ENCODE measurements at regions not wholly inside any gene's neighbourhood (a gene's known extent, or its start where the extent isn't known, plus 50 kb on each side); places are given as distances from the start of the nearest gene placed in this dataset.

GRCh38 chr12:127963933-127964332 is 303.0 kb upstream of the TMEM132C start:
- TF ChIP-seq, protein P1, sequence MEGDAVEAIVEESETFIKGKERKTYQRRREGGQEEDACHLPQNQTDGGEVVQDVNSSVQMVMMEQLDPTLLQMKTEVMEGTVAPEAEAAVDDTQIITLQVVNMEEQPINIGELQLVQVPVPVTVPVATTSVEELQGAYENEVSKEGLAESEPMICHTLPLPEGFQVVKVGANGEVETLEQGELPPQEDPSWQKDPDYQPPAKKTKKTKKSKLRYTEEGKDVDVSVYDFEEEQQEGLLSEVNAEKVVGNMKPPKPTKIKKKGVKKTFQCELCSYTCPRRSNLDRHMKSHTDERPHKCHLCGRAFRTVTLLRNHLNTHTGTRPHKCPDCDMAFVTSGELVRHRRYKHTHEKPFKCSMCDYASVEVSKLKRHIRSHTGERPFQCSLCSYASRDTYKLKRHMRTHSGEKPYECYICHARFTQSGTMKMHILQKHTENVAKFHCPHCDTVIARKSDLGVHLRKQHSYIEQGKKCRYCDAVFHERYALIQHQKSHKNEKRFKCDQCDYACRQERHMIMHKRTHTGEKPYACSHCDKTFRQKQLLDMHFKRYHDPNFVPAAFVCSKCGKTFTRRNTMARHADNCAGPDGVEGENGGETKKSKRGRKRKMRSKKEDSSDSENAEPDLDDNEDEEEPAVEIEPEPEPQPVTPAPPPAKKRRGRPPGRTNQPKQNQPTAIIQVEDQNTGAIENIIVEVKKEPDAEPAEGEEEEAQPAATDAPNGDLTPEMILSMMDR (IDR thresholded peaks at IDR 0.05), result no peak
- no peak for TF ChIP-seq POLR2A (IDR thresholded peaks at IDR 0.05)

Data from prostate gland (tissue), 2 donors.